Mesenchymal stem cell (in vitro differentiated cells and primary cell): ENCODE measurements at regions not wholly inside any gene's neighbourhood (a gene's known extent, or its start where the extent isn't known, plus 50 kb on each side); places are given as distances from the start of the nearest gene placed in this dataset.

ENCODE experiments used
- DNase-seq: peaks from one replicate; pipeline ENCODE4 v3.0.0-alpha.2; 2013
- H2AFZ ChIP-seq: one replicate; pipeline ENCODE4 v1.6.1; 2013; ENCODE audit warnings: low read depth, mild to moderate bottlenecking, control low read depth, inconsistent platforms, low read length, moderate library complexity
- H2AK5ac ChIP-seq: 2 replicates; pipeline ENCODE4 v1.6.1; 2013; ENCODE audit warnings: low read length, moderate library complexity, mild to moderate bottlenecking, inconsistent platforms; ENCODE audit not compliant: severe bottlenecking
- H2BK120ac ChIP-seq: one replicate; pipeline ENCODE4 v1.6.1; 2013; ENCODE audit warnings: low read depth, mild to moderate bottlenecking, inconsistent platforms, low read length, moderate library complexity
- H2BK12ac ChIP-seq, 2 experiments: one replicate each; pipeline ENCODE4 v1.6.1; 2013; ENCODE audit warnings: inconsistent platforms in 2 of 2, low read length in 2 of 2, mild to moderate bottlenecking in 2 of 2, moderate library complexity in 2 of 2, control low read depth in 1 of 2
- H2BK15ac ChIP-seq: one replicate; pipeline ENCODE4 v1.6.1; 2013; ENCODE audit warnings: mild to moderate bottlenecking, low read depth, inconsistent platforms; ENCODE audit not compliant: poor library complexity, severe bottlenecking
- H2BK5ac ChIP-seq: 2 replicates; pipeline ENCODE4 v1.6.1; 2013; ENCODE audit warnings: low read depth, mild to moderate bottlenecking, low read length, control low read depth, inconsistent platforms; ENCODE audit not compliant: poor library complexity, severe bottlenecking
- H3K14ac ChIP-seq, 2 experiments: one replicate each; pipeline ENCODE4 v1.6.1; 2013; ENCODE audit warnings: inconsistent platforms in 2 of 2, low read length in 2 of 2, control low read depth in 1 of 2, mild to moderate bottlenecking in 1 of 2, moderate library complexity in 1 of 2
- H3K18ac ChIP-seq, 2 experiments: one replicate each; pipeline ENCODE4 v1.6.1; 2013; ENCODE audit warnings: inconsistent platforms in 2 of 2, low read length in 2 of 2, control low read depth in 1 of 2, low read depth in 1 of 2, mild to moderate bottlenecking in 1 of 2
- H3K23ac ChIP-seq, 2 experiments: one replicate each; pipeline ENCODE4 v1.6.1; 2013; ENCODE audit warnings: inconsistent platforms in 2 of 2, low read length in 2 of 2, mild to moderate bottlenecking in 2 of 2, moderate library complexity in 2 of 2, control low read depth in 1 of 2
- H3K27ac ChIP-seq: 2 replicates; pipeline ENCODE4 v1.5.1; 2013; ENCODE audit warnings: mild to moderate bottlenecking, moderate library complexity, low read length, control low read depth, inconsistent platforms; ENCODE audit not compliant: poor library complexity, severe bottlenecking
- H3K27me3 ChIP-seq, 2 experiments: 2 replicates each; pipeline versions ENCODE4 v1.6.1 to v1.7.0; 2013; ENCODE audit warnings: low read length in 2 of 2, mild to moderate bottlenecking in 2 of 2, moderate library complexity in 2 of 2, control low read depth in 1 of 2, inconsistent platforms in 1 of 2; ENCODE audit not compliant: control insufficient read depth in 1 of 2, insufficient read depth in 1 of 2
- H3K36me3 ChIP-seq, 2 experiments: 2 replicates each; pipeline versions ENCODE4 v1.6.1 to v1.7.0; 2013; ENCODE audit warnings: low read length in 2 of 2, control low read depth in 1 of 2, inconsistent platforms in 1 of 2, low read depth in 1 of 2, mild to moderate bottlenecking in 1 of 2; ENCODE audit not compliant: insufficient read depth in 2 of 2, control insufficient read depth in 1 of 2
- H3K4ac ChIP-seq, 2 experiments: one replicate each; pipeline ENCODE4 v1.6.1; 2013; ENCODE audit warnings: inconsistent platforms in 2 of 2, low read length in 2 of 2, mild to moderate bottlenecking in 2 of 2, moderate library complexity in 2 of 2, control low read depth in 1 of 2, low read depth in 1 of 2
- H3K4me1 ChIP-seq: 2 replicates; pipeline ENCODE4 v1.6.1; 2013; ENCODE audit warnings: low read depth, low read length, control low read depth; ENCODE audit not compliant: control insufficient read depth, insufficient read depth
- H3K4me2 ChIP-seq: 2 replicates; pipeline ENCODE4 v1.6.1; 2013; ENCODE audit warnings: low read length, mild to moderate bottlenecking, inconsistent platforms; ENCODE audit not compliant: poor library complexity, severe bottlenecking
- H3K4me3 ChIP-seq, 2 experiments: 2 replicates each; pipeline versions ENCODE4 v1.5.1 to v1.7.0; 2013; ENCODE audit warnings: low read length in 2 of 2, mild to moderate bottlenecking in 2 of 2, control low read depth in 1 of 2, low read depth in 1 of 2; ENCODE audit not compliant: insufficient read depth in 1 of 2
- H3K79me1 ChIP-seq: replicated peaks from 2 replicates; pipeline ENCODE4 v1.6.1; 2013; ENCODE audit warnings: mild to moderate bottlenecking, control low read depth, low read length, inconsistent platforms; ENCODE audit not compliant: poor library complexity, severe bottlenecking
- H3K9ac ChIP-seq: 2 replicates; pipeline ENCODE4 v1.7.0; 2013; ENCODE audit warnings: mild to moderate bottlenecking, low read length, moderate library complexity
- H3K9me3 ChIP-seq: 2 replicates; pipeline ENCODE4 v1.7.0; 2013; ENCODE audit warnings: mild to moderate bottlenecking, low read length; ENCODE audit not compliant: control insufficient read depth
- H4K8ac ChIP-seq: one replicate; pipeline ENCODE4 v1.6.1; 2013; ENCODE audit warnings: inconsistent platforms, mild to moderate bottlenecking, low read length, moderate library complexity
- H4K91ac ChIP-seq: one replicate; pipeline ENCODE4 v1.6.1; 2013; ENCODE audit warnings: mild to moderate bottlenecking, low read length, inconsistent platforms
- WGBS: methylation state at CpG from one replicate; pipeline ENCODE4 v1.1.7; 2013; ENCODE audit warnings: mixed read lengths; 5-methylcytosine and 5-hydroxymethylcytosine counted together

DNA sequence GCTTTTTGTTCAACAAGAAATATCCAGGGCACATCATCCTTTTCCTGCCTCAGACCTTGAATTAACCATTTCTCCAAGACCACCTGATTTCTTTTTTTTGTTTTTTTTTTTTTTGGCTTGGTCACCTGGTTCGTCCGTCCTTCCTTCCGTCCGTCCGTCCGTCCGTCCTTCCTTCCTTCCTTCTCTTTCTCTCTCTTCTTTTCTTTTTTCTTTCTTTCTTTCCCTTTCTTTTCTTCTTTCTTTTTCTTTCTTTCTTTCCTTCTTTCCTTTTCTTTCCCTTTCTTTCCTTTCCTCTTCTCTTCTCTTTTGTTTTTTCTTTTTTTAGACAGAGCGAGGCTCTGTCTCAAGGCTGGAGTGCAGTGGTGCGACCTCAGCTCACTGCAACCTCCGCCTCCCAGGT is 80.7 kb downstream of the TET3 start:
- no peak overlapping the region for H3K18ac ChIP-seq
- no peak overlapping the region for H3K9ac ChIP-seq
- H3K4me2 ChIP-seq = no peak overlapping the region
- H3K27ac ChIP-seq = no peak overlapping the region
- H2BK120ac ChIP-seq = no peak overlapping the region
- no peak overlapping the region for H4K91ac ChIP-seq
- H3K36me3 ChIP-seq = no peaks in the 10 kb centered on the region
- no peaks in the 10 kb centered on the region for H3K27me3 ChIP-seq
- H3K79me1 ChIP-seq = peaks cover 19% of the 10 kb centered on the region
- H3K14ac ChIP-seq = no peak overlapping the region
- no peak overlapping the region for H3K4ac ChIP-seq
- no peak overlapping the region for H2AFZ ChIP-seq
- no peak for DNase-seq
- no peak overlapping the region for H3K4me3 ChIP-seq
- H2BK5ac ChIP-seq = no peak overlapping the region
- no peak overlapping the region for H2AK5ac ChIP-seq
- H3K4me1 ChIP-seq = no peaks in the 10 kb centered on the region
- no peak overlapping the region for H4K8ac ChIP-seq
- no peak overlapping the region for H2BK12ac ChIP-seq
- no peak overlapping the region for H2BK15ac ChIP-seq
- H3K9me3 ChIP-seq = no peaks in the 10 kb centered on the region
- H3K23ac ChIP-seq = no peak overlapping the region
- 97% methylated on average over 10 of the region's 10 CpGs for WGBS

DNA sequence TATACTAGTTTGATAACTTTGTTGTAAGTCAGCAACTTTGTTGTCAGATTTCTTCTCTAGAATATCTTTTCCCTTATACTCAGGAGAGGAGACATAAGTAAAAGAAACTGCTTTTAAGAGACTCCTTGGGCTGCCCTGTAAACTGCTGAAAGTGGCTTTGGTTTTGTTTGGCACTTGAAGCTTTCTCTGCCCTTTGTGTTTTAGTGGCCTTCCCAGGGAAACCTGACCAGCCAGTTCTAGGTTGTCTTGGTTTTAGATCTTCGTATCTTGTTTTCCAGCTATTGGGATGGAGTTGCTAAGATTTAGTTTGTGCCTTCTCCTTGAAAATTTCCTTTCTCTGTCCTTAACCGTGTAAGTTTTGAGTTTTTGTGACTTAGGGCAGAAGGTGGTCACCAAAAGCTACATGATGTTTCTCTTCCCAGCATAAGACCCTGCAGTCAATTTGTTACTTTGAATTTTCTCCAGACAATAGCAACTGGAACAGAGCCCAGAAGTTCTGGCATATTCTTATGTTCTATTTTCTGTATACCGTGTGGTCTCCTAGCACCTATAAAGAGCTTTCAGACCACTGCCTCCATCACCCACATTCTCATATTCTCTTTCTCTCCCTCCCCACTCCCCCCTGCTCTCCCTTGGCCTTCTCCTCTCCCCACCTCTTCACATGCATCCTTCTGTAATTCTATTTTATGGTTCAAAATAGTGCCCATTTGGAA is 81.1 kb downstream of the BOLA3 start:
- no peaks in the 10 kb centered on the region for H3K9me3 ChIP-seq
- no peak overlapping the region for H3K4ac ChIP-seq
- no peak overlapping the region for H3K9ac ChIP-seq
- H3K4me2 ChIP-seq = no peak overlapping the region
- no peak overlapping the region for H3K27ac ChIP-seq
- no peak overlapping the region for H2BK5ac ChIP-seq
- H3K14ac ChIP-seq = no peak overlapping the region
- H2AFZ ChIP-seq = no peak overlapping the region
- no peak overlapping the region for H3K18ac ChIP-seq
- no peaks in the 10 kb centered on the region for H3K27me3 ChIP-seq
- no peaks in the 10 kb centered on the region for H3K36me3 ChIP-seq
- DNase-seq = no peak
- H3K4me1 ChIP-seq = no peaks in the 10 kb centered on the region
- no peak overlapping the region for H4K8ac ChIP-seq
- no peak overlapping the region for H2BK12ac ChIP-seq
- H2BK15ac ChIP-seq = no peak overlapping the region
- H2AK5ac ChIP-seq = no peak overlapping the region
- H3K4me3 ChIP-seq = no peak overlapping the region
- H4K91ac ChIP-seq = no peak overlapping the region
- H3K79me1 ChIP-seq = peaks cover 25% of the 10 kb centered on the region
- no peak overlapping the region for H3K23ac ChIP-seq
- 100% methylated on average over 3 of the region's 3 CpGs for WGBS
- H2BK120ac ChIP-seq = no peak overlapping the region

DNA sequence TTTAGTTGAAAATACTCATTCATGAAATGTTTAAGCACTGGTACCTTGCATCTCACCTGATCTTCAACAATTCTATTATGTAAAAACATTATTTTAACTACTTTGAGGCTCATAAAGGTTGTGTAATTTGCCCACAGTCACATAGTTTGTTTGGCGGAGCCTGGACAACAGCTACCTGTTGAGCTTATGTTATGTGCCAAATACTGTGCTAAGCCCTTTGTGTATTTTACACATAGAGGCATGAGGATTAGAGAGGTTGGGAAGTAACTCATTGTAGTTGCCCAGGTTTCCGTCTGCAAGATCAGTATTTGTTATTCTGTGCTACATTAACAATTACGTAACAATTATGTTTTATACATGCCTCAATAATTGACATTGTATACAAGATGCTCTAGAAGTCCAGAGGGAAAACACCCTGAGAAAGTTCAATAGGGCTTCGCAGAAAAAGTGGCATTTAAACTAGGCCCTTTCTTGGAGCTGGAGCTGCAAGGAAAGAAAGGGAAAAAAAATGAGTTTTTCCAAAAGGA is 80.4 kb downstream of the BOLA3 start:
- WGBS = over 99% methylated on average over 4 of the region's 4 CpGs

GRCh38 chr2:74070991-74071390 is 76.7 kb downstream of the BOLA3 start:
- no peak overlapping the region for H4K91ac ChIP-seq
- peaks cover 29% of the 10 kb centered on the region for H3K79me1 ChIP-seq
- peaks cover 5 to 7% of the 10 kb centered on the region in 2 experiments for H3K36me3 ChIP-seq
- H2BK12ac ChIP-seq = no peak overlapping the region
- no peaks in the 10 kb centered on the region for H3K9me3 ChIP-seq
- peak overlapping the region in 1 of 2 experiments; percentile 8 for H3K18ac ChIP-seq
- no peak overlapping the region for H3K27ac ChIP-seq
- no peaks in the 10 kb centered on the region for H3K27me3 ChIP-seq
- H3K14ac ChIP-seq = no peak overlapping the region
- no peak overlapping the region for H3K23ac ChIP-seq
- H2BK5ac ChIP-seq = no peak overlapping the region
- H2BK120ac ChIP-seq = no peak overlapping the region
- DNase-seq = no peak
- H3K4me3 ChIP-seq = no peak overlapping the region
- H3K4me2 ChIP-seq = no peak overlapping the region
- no peak overlapping the region for H2BK15ac ChIP-seq
- H3K9ac ChIP-seq = no peak overlapping the region
- no peak overlapping the region for H3K4ac ChIP-seq
- no peak overlapping the region for H2AK5ac ChIP-seq
- 100% methylated on average over 1 of the region's 2 CpGs for WGBS
- H2AFZ ChIP-seq = no peak overlapping the region
- no peak overlapping the region for H4K8ac ChIP-seq
- H3K4me1 ChIP-seq = no peaks in the 10 kb centered on the region

More for the DNA sequence above, 80.4 kb downstream of the BOLA3 start:
- H3K4me3 ChIP-seq = no peak overlapping the region
- no peak overlapping the region for H3K18ac ChIP-seq
- no peaks in the 10 kb centered on the region for H3K27me3 ChIP-seq
- H3K23ac ChIP-seq = no peak overlapping the region
- no peak overlapping the region for H3K9ac ChIP-seq
- no peak for DNase-seq
- H3K4ac ChIP-seq = no peak overlapping the region
- H4K91ac ChIP-seq = no peak overlapping the region
- no peak overlapping the region for H3K27ac ChIP-seq
- no peak overlapping the region for H2AFZ ChIP-seq
- H3K4me1 ChIP-seq = no peaks in the 10 kb centered on the region
- H3K79me1 ChIP-seq = peaks cover 25% of the 10 kb centered on the region
- no peak overlapping the region for H3K4me2 ChIP-seq
- H2BK12ac ChIP-seq = no peak overlapping the region
- no peak overlapping the region for H3K14ac ChIP-seq
- H2BK120ac ChIP-seq = no peak overlapping the region
- no peak overlapping the region for H2BK5ac ChIP-seq
- H2AK5ac ChIP-seq = no peak overlapping the region
- no peaks in the 10 kb centered on the region for H3K9me3 ChIP-seq
- H3K36me3 ChIP-seq = no peaks in the 10 kb centered on the region
- no peak overlapping the region for H2BK15ac ChIP-seq
- H4K8ac ChIP-seq = no peak overlapping the region
